Bronchial epithelial cell (primary cell): ENCODE measurements at regions not wholly inside any gene's neighbourhood (a gene's known extent, or its start where the extent isn't known, plus 50 kb on each side); places are given as distances from the start of the nearest gene placed in this dataset.

Source experiments
- DNase-seq: peaks from one replicate; pipeline ENCODE4 v3.0.0-alpha.2; 2010; ENCODE audit warnings: low read depth
- FAIRE-seq: peaks from 2 replicates; lab custom pipeline; 2011; peaks lifted over from hg19 to GRCh38; lab: Jason Lieb, UNC
- H3K27me3 ChIP-seq: 2 replicates; pipeline ENCODE4 v1.5.1; 2011; ENCODE audit warnings: low read length; ENCODE audit not compliant: control insufficient read depth, insufficient read depth
- H3K36me3 ChIP-seq: 2 replicates; pipeline ENCODE4 v1.5.1; 2011; ENCODE audit warnings: low read length; ENCODE audit not compliant: control insufficient read depth, insufficient read depth
- H3K4me3 ChIP-seq: 2 replicates; pipeline ENCODE4 v1.5.1; 2011; ENCODE audit warnings: mild to moderate bottlenecking, low read depth, low read length, control low read depth
- TF ChIP-seq, protein P1 (sequence below): IDR thresholded peaks from 2 replicates; pipeline ENCODE4 v1.5.1; 2011; ENCODE audit warnings: mild to moderate bottlenecking, moderate library complexity, low read length, control low read depth, inconsistent platforms; ENCODE audit not compliant: insufficient read depth, severe bottlenecking

DNA sequence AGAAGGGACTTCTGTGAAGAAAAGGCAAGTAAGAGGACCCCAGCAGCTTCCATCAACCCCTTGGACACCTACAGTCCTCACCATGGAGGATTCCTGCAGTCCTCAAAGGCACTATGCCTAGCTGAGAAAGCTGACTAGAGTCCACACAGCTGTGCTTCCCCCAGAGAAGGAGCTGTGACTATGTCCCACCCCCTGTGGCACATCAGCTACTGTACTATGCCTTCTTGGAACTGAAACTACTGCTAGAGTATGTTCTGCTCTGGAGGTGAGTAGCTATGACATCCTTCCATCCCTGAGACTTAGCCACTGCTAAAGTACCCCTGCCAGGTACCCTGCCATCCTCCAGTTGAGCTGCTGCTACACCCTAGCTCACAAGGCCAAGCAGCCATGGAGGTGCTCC, 690.2 kb upstream of the CHAC2 start:
- no peak overlapping the region for H3K4me3 ChIP-seq
- FAIRE-seq (no peak), DNase-seq (no peak)
- H3K27me3 ChIP-seq: no peaks in the 10 kb centered on the region
- TF ChIP-seq, protein P1, sequence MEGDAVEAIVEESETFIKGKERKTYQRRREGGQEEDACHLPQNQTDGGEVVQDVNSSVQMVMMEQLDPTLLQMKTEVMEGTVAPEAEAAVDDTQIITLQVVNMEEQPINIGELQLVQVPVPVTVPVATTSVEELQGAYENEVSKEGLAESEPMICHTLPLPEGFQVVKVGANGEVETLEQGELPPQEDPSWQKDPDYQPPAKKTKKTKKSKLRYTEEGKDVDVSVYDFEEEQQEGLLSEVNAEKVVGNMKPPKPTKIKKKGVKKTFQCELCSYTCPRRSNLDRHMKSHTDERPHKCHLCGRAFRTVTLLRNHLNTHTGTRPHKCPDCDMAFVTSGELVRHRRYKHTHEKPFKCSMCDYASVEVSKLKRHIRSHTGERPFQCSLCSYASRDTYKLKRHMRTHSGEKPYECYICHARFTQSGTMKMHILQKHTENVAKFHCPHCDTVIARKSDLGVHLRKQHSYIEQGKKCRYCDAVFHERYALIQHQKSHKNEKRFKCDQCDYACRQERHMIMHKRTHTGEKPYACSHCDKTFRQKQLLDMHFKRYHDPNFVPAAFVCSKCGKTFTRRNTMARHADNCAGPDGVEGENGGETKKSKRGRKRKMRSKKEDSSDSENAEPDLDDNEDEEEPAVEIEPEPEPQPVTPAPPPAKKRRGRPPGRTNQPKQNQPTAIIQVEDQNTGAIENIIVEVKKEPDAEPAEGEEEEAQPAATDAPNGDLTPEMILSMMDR: no peak
- H3K36me3 ChIP-seq: no peaks in the 10 kb centered on the region

GRCh38 chr2:53075760-53076159, 691.8 kb upstream of the CHAC2 start:
- no peaks in the 10 kb centered on the region for H3K27me3 ChIP-seq
- DNase-seq (no peak), FAIRE-seq (no peak)
- TF ChIP-seq, protein P1: no peak
- H3K36me3 ChIP-seq: no peaks in the 10 kb centered on the region
- H3K4me3 ChIP-seq: no peak overlapping the region

- DNase-seq (no peak), FAIRE-seq (no peak)
- Histone ChIP-seq H3K36me3 (no peaks in the 10 kb centered on the region), H3K27me3 (no peaks in the 10 kb centered on the region), H3K4me3 (no peak overlapping the region)
- TF ChIP-seq, protein P1: no peak
Observed at GRCh38 chr2:53067533-53067932, 700.1 kb upstream of the CHAC2 start.

DNA sequence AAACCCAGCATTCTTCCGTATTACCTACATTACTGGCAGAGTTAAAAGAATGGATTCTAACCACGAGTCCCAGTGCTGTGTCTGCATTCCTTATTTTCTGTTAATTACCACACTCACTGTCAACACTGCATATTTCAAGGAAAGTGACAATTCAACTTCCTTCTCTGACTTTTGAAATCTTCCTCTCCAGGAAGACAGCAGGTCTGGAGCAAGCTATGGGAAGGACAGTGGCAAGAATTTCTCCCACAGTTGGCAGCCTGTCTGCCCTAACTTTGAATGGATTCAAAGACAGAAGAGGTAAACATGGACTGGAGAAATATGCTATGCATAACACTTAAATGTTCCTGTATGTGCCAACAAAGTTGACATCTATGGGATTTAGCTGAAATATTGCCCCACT, 700.5 kb upstream of the CHAC2 start:
- DNase-seq (no peak), FAIRE-seq (no peak)
- Histone ChIP-seq H3K4me3 (no peak overlapping the region), H3K27me3 (no peaks in the 10 kb centered on the region), H3K36me3 (no peaks in the 10 kb centered on the region)
- TF ChIP-seq, protein P1: no peak

GRCh38 chr2:53064154-53064553, 703.5 kb upstream of the CHAC2 start:
- TF ChIP-seq, protein P1: no peak
- H3K4me3 ChIP-seq: no peak overlapping the region
- H3K27me3 ChIP-seq: no peaks in the 10 kb centered on the region
- FAIRE-seq (no peak), DNase-seq (no peak)
- H3K36me3 ChIP-seq: no peaks in the 10 kb centered on the region

GRCh38 chr2:53058526-53058925, 709.1 kb upstream of the CHAC2 start:
- peak; percentile 74 for DNase-seq
- TF ChIP-seq, protein P1: no peak
- FAIRE-seq: no peak
- no peaks in the 10 kb centered on the region for H3K27me3 ChIP-seq
- no peaks in the 10 kb centered on the region for H3K36me3 ChIP-seq
- H3K4me3 ChIP-seq: no peak overlapping the region
